ENCODE measurements at regions not wholly inside any gene's neighbourhood (a gene's known extent, or its start where the extent isn't known, plus 50 kb on each side); places are given as distances from the start of the nearest gene placed in this dataset.

DNA sequence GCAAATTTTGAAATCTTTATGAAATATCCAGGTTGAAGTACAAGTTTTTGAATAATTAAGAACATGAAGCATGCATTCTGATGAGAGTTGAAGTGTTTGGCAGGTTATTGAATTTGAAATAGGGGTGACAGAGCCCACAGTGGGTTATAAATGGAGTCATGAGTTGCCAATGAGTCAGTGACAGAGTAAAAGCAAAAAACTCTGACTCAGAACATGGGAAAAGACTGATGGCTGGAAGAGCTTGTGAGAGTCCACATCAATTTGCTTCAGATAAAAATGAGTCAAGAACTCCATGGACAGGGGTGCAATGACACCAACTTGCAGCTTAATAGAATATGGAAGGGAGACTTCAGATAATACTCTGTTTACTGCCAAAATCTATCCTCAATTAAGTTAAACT is 105.3 kb downstream of the SLC6A15 start:
- no peak overlapping the region for H3K4me3 ChIP-seq
- TF ChIP-seq, protein P1, sequence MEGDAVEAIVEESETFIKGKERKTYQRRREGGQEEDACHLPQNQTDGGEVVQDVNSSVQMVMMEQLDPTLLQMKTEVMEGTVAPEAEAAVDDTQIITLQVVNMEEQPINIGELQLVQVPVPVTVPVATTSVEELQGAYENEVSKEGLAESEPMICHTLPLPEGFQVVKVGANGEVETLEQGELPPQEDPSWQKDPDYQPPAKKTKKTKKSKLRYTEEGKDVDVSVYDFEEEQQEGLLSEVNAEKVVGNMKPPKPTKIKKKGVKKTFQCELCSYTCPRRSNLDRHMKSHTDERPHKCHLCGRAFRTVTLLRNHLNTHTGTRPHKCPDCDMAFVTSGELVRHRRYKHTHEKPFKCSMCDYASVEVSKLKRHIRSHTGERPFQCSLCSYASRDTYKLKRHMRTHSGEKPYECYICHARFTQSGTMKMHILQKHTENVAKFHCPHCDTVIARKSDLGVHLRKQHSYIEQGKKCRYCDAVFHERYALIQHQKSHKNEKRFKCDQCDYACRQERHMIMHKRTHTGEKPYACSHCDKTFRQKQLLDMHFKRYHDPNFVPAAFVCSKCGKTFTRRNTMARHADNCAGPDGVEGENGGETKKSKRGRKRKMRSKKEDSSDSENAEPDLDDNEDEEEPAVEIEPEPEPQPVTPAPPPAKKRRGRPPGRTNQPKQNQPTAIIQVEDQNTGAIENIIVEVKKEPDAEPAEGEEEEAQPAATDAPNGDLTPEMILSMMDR (IDR thresholded peaks at IDR 0.05) = no peak
- DNase-seq = no peak
- no peaks in the 10 kb centered on the region for H3K9me3 ChIP-seq
- H3K36me3 ChIP-seq (ENCODE audit: low read depth) = no peaks in the 10 kb centered on the region
- H3K4me1 ChIP-seq (ENCODE audit: low read depth) = no peaks in the 10 kb centered on the region
- ATAC-seq = no peak
- intact Hi-C loops (cut with DNase I, micrococcal nuclease) = no loop called here

DNA sequence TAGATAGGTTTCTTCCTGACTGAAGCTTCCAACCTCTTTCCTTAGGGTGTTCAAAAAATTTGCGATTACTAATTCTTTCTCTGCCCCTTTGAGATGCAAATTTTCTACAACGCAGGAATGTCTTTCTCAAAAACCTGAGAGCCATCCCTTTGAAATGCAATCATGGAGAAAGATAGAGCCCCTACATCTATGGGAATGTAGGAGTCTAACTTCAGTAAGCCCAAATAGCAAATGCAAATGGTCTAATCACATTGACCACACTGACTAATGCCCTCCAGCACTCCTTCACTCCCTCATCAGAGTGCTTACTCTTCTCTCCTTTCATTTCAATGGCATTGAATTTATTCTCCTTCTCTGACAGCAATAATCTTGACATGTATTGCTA is 107.1 kb downstream of the SLC6A15 start:
- intact Hi-C loops (cut with DNase I, micrococcal nuclease) = no loop called here
- TF ChIP-seq, protein P1 (IDR thresholded peaks at IDR 0.05) = no peak

DNA sequence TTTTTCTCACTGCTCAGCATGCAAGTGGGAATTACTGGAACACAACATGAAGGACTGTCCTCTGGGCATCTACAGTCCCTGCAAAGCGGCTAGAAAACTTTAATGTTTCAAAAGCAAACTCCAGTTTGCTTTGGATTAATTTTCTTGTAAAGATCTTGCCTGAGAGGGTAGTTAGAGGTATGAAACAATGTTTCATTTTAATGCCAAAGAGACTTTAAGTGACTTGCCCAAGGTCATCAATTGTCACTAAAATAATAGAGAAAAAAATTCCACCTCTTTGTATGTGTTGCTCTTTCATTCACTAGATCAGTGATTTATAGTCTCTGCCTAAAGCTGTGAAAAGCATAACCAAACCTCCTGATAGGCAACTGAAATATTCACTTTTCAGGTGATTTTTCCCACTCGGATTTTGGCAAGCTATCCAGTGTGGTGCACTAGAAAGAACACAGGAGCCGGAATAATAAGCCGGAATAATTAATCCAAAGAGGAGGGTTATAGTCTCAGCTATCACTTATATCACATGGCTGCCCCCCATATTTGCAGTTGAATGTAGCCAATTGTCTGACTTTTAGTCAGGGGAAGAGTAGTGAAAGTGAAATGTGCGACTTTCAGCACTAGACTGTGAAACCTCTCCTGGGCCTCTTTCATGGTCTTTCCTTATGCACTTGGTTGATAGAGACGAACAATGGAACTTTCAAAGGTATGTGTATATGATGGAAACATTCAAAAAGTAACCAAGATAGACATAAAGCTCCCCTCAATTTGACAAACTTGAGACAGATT is 107.7 kb downstream of the SLC6A15 start:
- no peaks in the 10 kb centered on the region for H3K9me3 ChIP-seq
- H3K4me1 ChIP-seq (ENCODE audit: low read depth) = no peaks in the 10 kb centered on the region
- DNase-seq (no peak), ATAC-seq (no peak)
- TF ChIP-seq, protein P1 (IDR thresholded peaks at IDR 0.05) = no peak
- H3K36me3 ChIP-seq (ENCODE audit: low read depth) = no peaks in the 10 kb centered on the region
- intact Hi-C loops (cut with DNase I, micrococcal nuclease) = no loop called here
- no peak overlapping the region for H3K4me3 ChIP-seq

More for the DNA sequence above, 107.1 kb downstream of the SLC6A15 start:
- DNase-seq (no peak), ATAC-seq (no peak)
- no peak overlapping the region for H3K4me3 ChIP-seq
- no peaks in the 10 kb centered on the region for H3K4me1 ChIP-seq (ENCODE audit: low read depth)
- H3K9me3 ChIP-seq = no peaks in the 10 kb centered on the region
- no peaks in the 10 kb centered on the region for H3K36me3 ChIP-seq (ENCODE audit: low read depth)

DNA sequence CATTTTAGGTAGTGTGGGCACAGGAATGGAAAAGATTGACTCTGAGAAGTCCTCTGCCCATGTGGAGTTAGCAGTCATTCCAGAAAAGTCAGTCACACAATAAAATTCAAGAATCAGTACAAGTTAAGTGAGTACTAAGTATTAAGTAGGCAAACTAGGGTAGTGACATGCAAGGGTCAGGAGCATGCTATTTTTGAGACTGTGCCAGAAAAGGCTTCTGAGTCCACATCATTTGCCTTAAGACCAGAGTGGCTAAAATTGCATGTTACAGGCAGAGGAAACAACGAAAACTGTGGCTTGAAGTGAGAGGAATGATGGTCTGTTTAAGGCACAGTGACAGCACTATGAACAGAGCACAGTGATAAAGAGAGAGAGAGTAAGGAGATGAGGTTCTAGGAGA is 108.9 kb downstream of the SLC6A15 start:
- Histone ChIP-seq H3K4me3 (no peak overlapping the region), H3K9me3 (no peaks in the 10 kb centered on the region), H3K36me3 (ENCODE audit: low read depth) (no peaks in the 10 kb centered on the region), H3K4me1 (ENCODE audit: low read depth) (no peaks in the 10 kb centered on the region)
- ATAC-seq (no peak), DNase-seq (no peak)
- intact Hi-C loops (cut with DNase I, micrococcal nuclease) = no loop called here
- TF ChIP-seq, protein P1 (IDR thresholded peaks at IDR 0.05) = no peak

DNA sequence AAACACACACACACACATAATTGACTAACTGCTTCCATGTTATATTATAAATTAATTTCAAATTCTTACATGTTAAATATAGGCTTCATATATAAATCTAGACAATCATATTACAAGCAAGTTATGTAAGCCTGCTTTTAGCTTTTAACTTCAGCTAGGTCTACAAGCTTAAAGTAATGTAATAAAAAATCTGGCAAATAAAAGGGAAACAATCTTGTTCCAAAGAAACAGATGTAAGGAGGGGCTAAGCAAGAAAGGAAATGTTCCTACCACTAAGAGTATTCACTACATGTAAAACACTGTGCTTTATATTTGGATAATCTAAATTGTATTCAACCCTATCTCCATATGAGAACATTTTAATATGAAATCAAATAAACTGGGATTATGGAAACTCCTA is 110.4 kb downstream of the SLC6A15 start:
- no peak for DNase-seq
- intact Hi-C loops (cut with DNase I, micrococcal nuclease) = no loop called here
- Histone ChIP-seq H3K9me3 (no peaks in the 10 kb centered on the region), H3K36me3 (ENCODE audit: low read depth) (no peaks in the 10 kb centered on the region), H3K4me3 (no peak overlapping the region), H3K4me1 (ENCODE audit: low read depth) (no peaks in the 10 kb centered on the region)
- no peak for ATAC-seq
- TF ChIP-seq, protein P1 (IDR thresholded peaks at IDR 0.05) = no peak

Data from mucosa of descending colon (tissue), 3 donors.